Suprapubic skin (tissue), 4 donors: ENCODE measurements at regions not wholly inside any gene's neighbourhood (a gene's known extent, or its start where the extent isn't known, plus 50 kb on each side); places are given as distances from the start of the nearest gene placed in this dataset.
A peak's percentile ranks its signal among the peaks of the same experiment; 100 is the strongest.
"Not testable (repeated sequence)": the region's sequence is repeated elsewhere in the genome, so short reads cannot be mapped to it uniquely, and the experiment has no call there.

Experiments used
- DNase-seq, 2 donors: peaks; one replicate each; pipeline ENCODE4 v3.0.0-alpha.2; 2019; ENCODE audit warnings: low spot score in 2 of 2
- H3K27ac ChIP-seq: fragments of 200-600 bp; sonication (generic); one replicate; pipeline ENCODE4 v1.5.1; 2019
- H3K27me3 ChIP-seq: fragments of 200-600 bp; sonication (generic); one replicate; pipeline ENCODE4 v1.5.1; 2019
- H3K36me3 ChIP-seq: fragments of 200-600 bp; sonication (generic); one replicate; pipeline ENCODE4 v1.5.1; 2019
- H3K4me1 ChIP-seq: fragments of 200-600 bp; sonication (generic); one replicate; pipeline ENCODE4 v1.5.1; 2019
- H3K4me3 ChIP-seq: fragments of 200-600 bp; sonication (generic); one replicate; pipeline ENCODE4 v1.5.1; 2019; ENCODE audit warnings: mild to moderate bottlenecking
- H3K9me3 ChIP-seq: fragments of 200-600 bp; sonication (generic); one replicate; pipeline ENCODE4 v1.5.1; 2019
- EP300 ChIP-seq: sonication (generic); formaldehyde crosslinking; IDR thresholded peaks from one replicate; pipeline ENCODE4 v1.6.1; 2017; ENCODE audit warnings: antibody characterized with exemption
- POLR2A ChIP-seq, 2 donors: fragments of 450-650 bp; IDR thresholded peaks; one replicate each; pipeline ENCODE4 v1.6.1; 2017; ENCODE audit warnings: antibody characterized with exemption in 2 of 2, mild to moderate bottlenecking in 2 of 2, moderate library complexity in 2 of 2
- POLR2AphosphoS5 ChIP-seq, 3 donors: sonication (generic); formaldehyde crosslinking; IDR thresholded peaks; one replicate each; pipeline ENCODE4 v1.6.1; 2017; ENCODE audit warnings: antibody characterized with exemption in 3 of 3
- WGBS: methylation state at CpG from one replicate; pipeline ENCODE4 v1.1.5; 2018; 5-methylcytosine and 5-hydroxymethylcytosine counted together
- TF ChIP-seq, protein P1 (sequence below), 2 donors: fragments of 200-600 bp in 1 of 2; fragments of 450-650 bp in 1 of 2; sonication (generic) in 1 of 2; IDR thresholded peaks; one replicate each; pipeline ENCODE4 v1.5.1; 2016 to 2019; ENCODE audit warnings: antibody characterized with exemption in 2 of 2, mild to moderate bottlenecking in 1 of 2, moderate library complexity in 1 of 2

DNA sequence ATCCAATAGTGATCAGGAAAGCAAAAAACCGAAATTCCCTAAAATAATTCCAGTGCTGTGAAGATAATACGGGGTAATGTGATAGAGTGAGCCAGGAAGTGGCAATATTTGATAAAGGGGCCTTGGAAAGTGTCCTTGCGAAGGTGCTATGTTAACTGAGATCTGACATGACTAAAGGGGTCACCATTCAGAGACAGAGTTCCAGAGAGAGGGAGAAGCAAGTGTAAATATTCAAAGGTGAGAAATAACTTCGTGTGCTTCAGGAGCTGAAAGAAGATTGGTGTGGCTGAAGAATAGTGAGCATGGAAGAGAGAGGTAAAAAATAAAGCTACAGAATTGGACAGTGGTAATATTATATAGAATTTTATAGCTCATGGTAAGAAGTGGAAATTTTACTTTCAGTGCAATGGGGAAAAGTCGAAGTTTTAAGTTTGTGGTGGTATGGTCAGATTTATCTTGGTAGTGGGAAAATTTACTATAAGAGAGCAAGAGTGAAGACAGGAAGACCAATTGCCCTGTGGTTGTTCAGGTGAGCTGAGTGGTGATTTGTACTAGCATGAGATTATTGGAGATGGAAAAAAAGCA lies 164.5 kb downstream of the JRKL start:
- H3K27ac ChIP-seq: no peak overlapping the region
- no peak for DNase-seq
- no peaks in the 10 kb centered on the region for H3K27me3 ChIP-seq
- TF ChIP-seq, protein P1, sequence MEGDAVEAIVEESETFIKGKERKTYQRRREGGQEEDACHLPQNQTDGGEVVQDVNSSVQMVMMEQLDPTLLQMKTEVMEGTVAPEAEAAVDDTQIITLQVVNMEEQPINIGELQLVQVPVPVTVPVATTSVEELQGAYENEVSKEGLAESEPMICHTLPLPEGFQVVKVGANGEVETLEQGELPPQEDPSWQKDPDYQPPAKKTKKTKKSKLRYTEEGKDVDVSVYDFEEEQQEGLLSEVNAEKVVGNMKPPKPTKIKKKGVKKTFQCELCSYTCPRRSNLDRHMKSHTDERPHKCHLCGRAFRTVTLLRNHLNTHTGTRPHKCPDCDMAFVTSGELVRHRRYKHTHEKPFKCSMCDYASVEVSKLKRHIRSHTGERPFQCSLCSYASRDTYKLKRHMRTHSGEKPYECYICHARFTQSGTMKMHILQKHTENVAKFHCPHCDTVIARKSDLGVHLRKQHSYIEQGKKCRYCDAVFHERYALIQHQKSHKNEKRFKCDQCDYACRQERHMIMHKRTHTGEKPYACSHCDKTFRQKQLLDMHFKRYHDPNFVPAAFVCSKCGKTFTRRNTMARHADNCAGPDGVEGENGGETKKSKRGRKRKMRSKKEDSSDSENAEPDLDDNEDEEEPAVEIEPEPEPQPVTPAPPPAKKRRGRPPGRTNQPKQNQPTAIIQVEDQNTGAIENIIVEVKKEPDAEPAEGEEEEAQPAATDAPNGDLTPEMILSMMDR (IDR thresholded peaks at IDR 0.05): no peak
- TF ChIP-seq POLR2A (IDR thresholded peaks at IDR 0.05) (no peak), POLR2AphosphoS5 (IDR thresholded peaks at IDR 0.05) (no peak), EP300 (no peak)
- no peaks in the 10 kb centered on the region for H3K9me3 ChIP-seq
- no peaks in the 10 kb centered on the region for H3K4me1 ChIP-seq
- H3K4me3 ChIP-seq: no peak overlapping the region
- 83% methylated on average over 5 of the region's 5 CpGs for WGBS
- no peaks in the 10 kb centered on the region for H3K36me3 ChIP-seq

DNA sequence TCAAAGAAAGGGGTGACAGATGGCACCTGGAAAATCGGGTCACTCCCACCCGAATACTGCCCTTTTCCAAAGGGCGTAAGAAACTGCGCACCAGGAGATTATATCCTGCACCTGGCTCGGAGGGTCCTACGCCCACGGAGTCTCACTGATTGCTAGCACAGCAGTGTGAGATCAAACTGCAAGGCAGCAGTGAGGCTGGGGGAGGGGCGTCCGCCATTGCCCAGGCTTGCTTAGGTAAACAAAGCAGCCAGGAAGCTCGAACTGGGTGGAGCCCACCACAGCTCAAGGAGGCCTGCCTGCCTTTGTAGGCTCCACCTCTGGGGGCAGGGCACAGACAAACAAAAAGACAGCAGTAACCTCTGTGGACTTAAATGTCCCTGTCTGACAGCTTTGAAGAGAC lies 166.0 kb downstream of the JRKL start:
- not testable (repeated sequence) for H3K9me3 ChIP-seq, H3K27ac ChIP-seq, H3K36me3 ChIP-seq, DNase-seq, H3K4me1 ChIP-seq, H3K4me3 ChIP-seq, H3K27me3 ChIP-seq
- 93% methylated on average over 7 of the region's 10 CpGs for WGBS

DNA sequence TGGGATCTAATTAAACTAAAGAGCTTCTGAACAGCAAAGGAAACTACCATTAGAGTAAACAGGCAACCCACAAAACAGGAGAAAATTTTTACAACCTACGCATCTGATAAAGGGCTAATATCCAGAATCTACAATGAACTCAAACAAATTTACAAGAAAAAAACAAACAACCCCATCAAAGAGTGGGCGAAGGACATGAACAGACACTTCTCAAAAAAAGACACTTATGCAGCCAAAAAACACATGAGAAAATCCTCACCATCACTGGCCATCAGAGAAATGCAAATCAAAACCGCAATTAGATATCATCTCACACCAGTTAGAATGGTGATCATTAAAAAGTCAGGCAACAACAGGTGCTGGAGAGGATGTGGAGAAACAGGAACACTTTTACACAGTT lies 170.9 kb downstream of the JRKL start:
- not testable (repeated sequence) for H3K27me3 ChIP-seq, H3K36me3 ChIP-seq, H3K4me3 ChIP-seq, H3K9me3 ChIP-seq, H3K4me1 ChIP-seq, DNase-seq, H3K27ac ChIP-seq
- WGBS: 96% methylated on average over 3 of the region's 3 CpGs

DNA sequence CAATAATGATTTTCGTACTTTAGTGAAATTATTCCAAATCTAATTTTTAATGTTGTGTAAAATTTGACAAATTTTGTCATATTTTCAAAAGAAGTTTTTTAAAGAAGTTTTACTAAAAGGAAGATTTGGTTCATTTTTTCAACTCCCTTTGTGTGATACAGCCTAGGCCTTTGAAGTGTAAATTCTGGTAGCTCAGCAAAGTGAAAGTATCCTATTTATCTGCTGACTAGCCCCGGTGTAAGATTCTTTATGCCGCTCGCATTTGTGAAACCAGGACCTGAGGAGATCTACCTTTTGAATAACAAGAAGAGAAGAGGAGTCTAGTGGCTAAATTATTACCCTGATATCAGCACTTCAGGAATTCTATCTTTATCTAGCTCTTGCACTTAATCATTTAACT lies 177.4 kb downstream of the JRKL start:
- no peaks in the 10 kb centered on the region for H3K9me3 ChIP-seq
- no peaks in the 10 kb centered on the region for H3K4me1 ChIP-seq
- H3K36me3 ChIP-seq: no peaks in the 10 kb centered on the region
- no peak for DNase-seq
- peak overlapping the region; percentile 15 for H3K4me3 ChIP-seq
- TF ChIP-seq POLR2A (IDR thresholded peaks at IDR 0.05) (no peak), POLR2AphosphoS5 (IDR thresholded peaks at IDR 0.05) (no peak), EP300 (no peak)
- TF ChIP-seq, protein P1 (IDR thresholded peaks at IDR 0.05): no peak
- H3K27me3 ChIP-seq: no peaks in the 10 kb centered on the region
- 55% methylated on average over 4 of the region's 4 CpGs for WGBS
- H3K27ac ChIP-seq: no peak overlapping the region

DNA sequence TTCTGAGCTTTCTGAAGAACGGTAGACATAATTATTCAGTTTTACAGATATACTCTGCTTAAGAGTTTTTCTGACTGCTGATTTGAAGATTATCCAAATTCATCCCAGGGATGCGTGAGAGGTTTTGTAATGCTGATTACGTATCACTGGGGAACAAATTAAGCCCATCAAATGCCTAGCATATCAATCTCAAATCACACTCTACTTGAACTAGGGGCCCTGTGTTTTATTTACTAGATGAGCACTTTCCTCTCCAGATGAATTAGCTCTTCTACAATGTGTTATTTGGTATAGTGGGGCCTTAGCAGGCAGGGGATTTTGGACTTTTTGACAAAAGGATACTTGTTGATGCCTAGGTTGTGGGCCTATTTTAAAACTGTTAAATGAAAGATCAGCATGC lies 177.9 kb downstream of the JRKL start:
- Histone ChIP-seq H3K4me3 (no peak overlapping the region), H3K27ac (no peak overlapping the region), H3K27me3 (no peaks in the 10 kb centered on the region), H3K36me3 (no peaks in the 10 kb centered on the region), H3K4me1 (no peaks in the 10 kb centered on the region), H3K9me3 (no peaks in the 10 kb centered on the region)
- no peak for TF ChIP-seq EP300
- TF ChIP-seq, protein P1 (IDR thresholded peaks at IDR 0.05): no peak
- TF ChIP-seq POLR2AphosphoS5 (IDR thresholded peaks at IDR 0.05): no peak
- no peak for TF ChIP-seq POLR2A (IDR thresholded peaks at IDR 0.05)
- DNase-seq: no peak
- WGBS: 34% methylated on average over 3 of the region's 3 CpGs

DNA sequence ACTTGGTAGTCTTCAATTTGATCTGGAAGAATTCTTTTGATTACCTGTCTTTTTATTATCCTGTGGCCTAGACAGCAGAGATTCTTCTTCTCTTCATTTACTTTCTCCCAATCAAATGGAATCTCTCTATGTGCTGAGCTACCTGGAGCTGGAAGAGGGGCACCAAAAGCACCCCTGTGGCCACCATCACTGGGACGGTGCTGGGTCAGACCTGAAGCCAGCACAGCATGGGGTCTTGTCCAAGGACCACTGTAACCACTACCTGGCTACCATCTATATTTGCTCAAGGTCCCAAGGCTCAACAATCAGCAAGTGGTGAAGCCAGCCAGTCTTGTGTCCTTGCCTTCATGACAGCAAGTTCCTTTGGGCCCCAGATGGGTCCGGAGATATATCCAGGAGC lies 186.6 kb downstream of the JRKL start:
- H3K4me1 ChIP-seq: no peaks in the 10 kb centered on the region
- no peak overlapping the region for H3K4me3 ChIP-seq
- no peaks in the 10 kb centered on the region for H3K36me3 ChIP-seq
- H3K27ac ChIP-seq: no peak overlapping the region
- no peaks in the 10 kb centered on the region for H3K27me3 ChIP-seq
- 100% methylated on average over 2 of the region's 2 CpGs for WGBS
- no peak for DNase-seq
- TF ChIP-seq, protein P1 (IDR thresholded peaks at IDR 0.05): no peak
- TF ChIP-seq POLR2AphosphoS5 (IDR thresholded peaks at IDR 0.05) (no peak), EP300 (no peak), POLR2A (IDR thresholded peaks at IDR 0.05) (no peak)
- no peaks in the 10 kb centered on the region for H3K9me3 ChIP-seq
